Sigmoid colon (tissue), 4 donors: ENCODE measurements at regions not wholly inside any gene's neighbourhood (a gene's known extent, or its start where the extent isn't known, plus 50 kb on each side); places are given as distances from the start of the nearest gene placed in this dataset.

ENCODE experiments used
- CTCF ChIP-seq, 4 experiments: fragments of 450-650 bp in 3 of 4; fragments of 200-600 bp in 1 of 4; IDR thresholded peaks; one replicate each; pipeline ENCODE4 v1.5.1; 2016 to 2019; ENCODE audit warnings: antibody characterized with exemption in 4 of 4, mild to moderate bottlenecking in 3 of 4, moderate library complexity in 2 of 4
- POLR2AphosphoS5 ChIP-seq, 4 donors: sonication (generic); formaldehyde crosslinking; IDR thresholded peaks; one replicate each; pipeline ENCODE4 v1.6.1; 2017; ENCODE audit warnings: antibody characterized with exemption in 4 of 4

GRCh38 chr6:164007881-164008280, 593.4 kb downstream of the QKI start:
- TF ChIP-seq CTCF (IDR thresholded peaks at IDR 0.05) (no peak), POLR2AphosphoS5 (IDR thresholded peaks at IDR 0.05) (no peak)
